IMR-90 (cell line): ENCODE measurements at regions not wholly inside any gene's neighbourhood (a gene's known extent, or its start where the extent isn't known, plus 50 kb on each side); places are given as distances from the start of the nearest gene placed in this dataset.

Experiments used
- ATAC-seq: fragments of 200-7000 bp; cut with Tn5 transposase; 2 replicates; pipeline ENCODE4 v1.9.1; 2020; ENCODE audit warnings: low read depth, mild to moderate bottlenecking, moderate library complexity
- BruUV-seq: library from RNA; stranded (reverse); fragments of 400-500 nt; replicated peaks from 2 replicates; lab custom pipeline; 2021; lab: Mats Ljungman, UMichigan
- CTCF ChIA-PET: fragments of 300-600 bp; formaldehyde crosslinking; extraction: SDS; loops from one replicate; lab custom pipeline; 2021; ENCODE audit warnings: antibody characterized with exemption; lab: Yijun Ruan, JAX
- POLR2A ChIA-PET: fragments of 300-600 bp; sonication (Branson Sonifier 250); formaldehyde crosslinking; loops from one replicate; lab custom pipeline; 2022; ENCODE audit warnings: antibody characterized with exemption; ENCODE audit not compliant: unreplicated experiment; lab: Charles Lee
- DNase-seq: peaks from one replicate; pipeline ENCODE4 v3.0.0; 2013
- H2AFZ ChIP-seq: replicated peaks from 2 replicates; pipeline ENCODE3; 2013; ENCODE audit warnings: low read length, mild to moderate bottlenecking; ENCODE audit not compliant: poor library complexity
- H2AK5ac ChIP-seq: 2 replicates; pipeline ENCODE4 v1.6.1; 2013; ENCODE audit warnings: low read depth, low read length, inconsistent platforms
- H2AK9ac ChIP-seq: replicated peaks from 2 replicates; pipeline ENCODE3; 2013; ENCODE audit warnings: mild to moderate bottlenecking, low read depth, low read length, moderate library complexity; ENCODE audit not compliant: poor library complexity
- H2BK120ac ChIP-seq: 2 replicates; pipeline ENCODE4 v1.6.1; 2013; ENCODE audit warnings: low read depth, low read length, inconsistent platforms
- H2BK15ac ChIP-seq: 3 replicates; pipeline ENCODE4 v1.6.1; 2013; ENCODE audit warnings: low read depth, low read length, inconsistent platforms
- H2BK20ac ChIP-seq: 2 replicates; pipeline ENCODE4 v1.6.1; 2013; ENCODE audit warnings: low read depth, mild to moderate bottlenecking, inconsistent platforms, low read length, moderate library complexity
- H2BK5ac ChIP-seq: 2 replicates; pipeline ENCODE4 v1.6.1; 2013; ENCODE audit warnings: mild to moderate bottlenecking, low read depth, low read length, inconsistent platforms; ENCODE audit not compliant: poor library complexity, severe bottlenecking
- H3K14ac ChIP-seq: replicated peaks from 2 replicates; pipeline ENCODE4 v1.6.1; 2013; ENCODE audit warnings: low read depth, low read length, inconsistent platforms
- H3K18ac ChIP-seq: 2 replicates; pipeline ENCODE4 v1.6.1; 2013; ENCODE audit warnings: low read depth, low read length, control low read depth
- H3K23ac ChIP-seq: 2 replicates; pipeline ENCODE4 v1.6.1; 2013; ENCODE audit warnings: low read depth, low read length, inconsistent platforms
- H3K27ac ChIP-seq: 2 replicates; pipeline ENCODE4 v1.5.1; 2013; ENCODE audit warnings: mild to moderate bottlenecking, control low read depth, low read length; ENCODE audit not compliant: insufficient read depth
- H3K27me3 ChIP-seq: 2 replicates; pipeline ENCODE4 v1.6.1; 2013; ENCODE audit warnings: low read length; ENCODE audit not compliant: control insufficient read depth, insufficient read depth
- H3K36me3 ChIP-seq: 2 replicates; pipeline ENCODE4 v1.6.1; 2013; ENCODE audit warnings: low read length, mixed read lengths; ENCODE audit not compliant: control insufficient read depth, insufficient read depth
- H3K4ac ChIP-seq: 2 replicates; pipeline ENCODE4 v1.6.1; 2013; ENCODE audit warnings: low read depth, low read length, inconsistent platforms
- H3K4me1 ChIP-seq: 2 replicates; pipeline ENCODE4 v1.6.1; 2013; ENCODE audit warnings: low read length, mixed read lengths; ENCODE audit not compliant: control insufficient read depth, insufficient read depth
- H3K4me2 ChIP-seq: 2 replicates; pipeline ENCODE4 v1.6.1; 2013; ENCODE audit warnings: low read depth, mild to moderate bottlenecking, control low read depth, low read length, moderate library complexity
- H3K4me3 ChIP-seq: 2 replicates; pipeline ENCODE4 v1.5.1; 2013; ENCODE audit warnings: low read depth, mild to moderate bottlenecking, control low read depth, low read length, moderate library complexity; ENCODE audit not compliant: insufficient read depth
- H3K56ac ChIP-seq: 2 replicates; pipeline ENCODE4 v1.6.1; 2013; ENCODE audit warnings: low read length, inconsistent platforms; ENCODE audit not compliant: insufficient read depth; ENCODE audit errors: extremely low read depth
- H3K79me1 ChIP-seq, 2 experiments: 2 replicates each; pipeline ENCODE4 v1.6.1; 2013; ENCODE audit warnings: low read length in 2 of 2, inconsistent platforms in 1 of 2, low read depth in 1 of 2
- H3K9ac ChIP-seq: 2 replicates; pipeline ENCODE4 v1.6.1; 2013; ENCODE audit warnings: low read depth, low read length, control low read depth
- H3K9me1 ChIP-seq: 2 replicates; pipeline ENCODE4 v1.6.1; 2013; ENCODE audit warnings: low read length, inconsistent platforms; ENCODE audit not compliant: insufficient read depth
- H3K9me3 ChIP-seq: 2 replicates; pipeline ENCODE4 v1.6.1; 2013; ENCODE audit warnings: low read length; ENCODE audit not compliant: control insufficient read depth, insufficient read depth
- H4K20me1 ChIP-seq: 2 replicates; pipeline ENCODE4 v1.6.1; 2013; ENCODE audit warnings: low read length, inconsistent platforms; ENCODE audit not compliant: insufficient read depth
- H4K5ac ChIP-seq: 2 replicates; pipeline ENCODE4 v1.6.1; 2013; ENCODE audit warnings: mild to moderate bottlenecking, low read depth, low read length, control low read depth
- H4K8ac ChIP-seq, 2 experiments: 2 replicates each; pipeline ENCODE4 v1.6.1; 2013; ENCODE audit warnings: low read depth in 2 of 2, low read length in 2 of 2, control low read depth in 1 of 2, inconsistent platforms in 1 of 2
- H4K91ac ChIP-seq: 2 replicates; pipeline ENCODE4 v1.6.1; 2013; ENCODE audit warnings: low read depth, low read length, inconsistent platforms; ENCODE audit not compliant: insufficient read depth
- BHLHE40 ChIP-seq: fragments of 150-350 bp; IDR thresholded peaks from 2 replicates; pipeline ENCODE4 v1.6.1; 2016; ENCODE audit warnings: mild to moderate bottlenecking, low read depth, low read length
- CEBPB ChIP-seq: IDR thresholded peaks from 2 replicates; pipeline ENCODE4 v1.6.1; 2012; ENCODE audit warnings: low read depth, low read length, improper control_type of control experiment
- CHD1 ChIP-seq: IDR thresholded peaks from 2 replicates; pipeline ENCODE4 v1.6.1; 2012; ENCODE audit warnings: low read depth, low read length, improper control_type of control experiment
- FOS ChIP-seq: fragments of 150-350 bp; IDR thresholded peaks from 2 replicates; pipeline ENCODE4 v1.6.1; 2016; ENCODE audit warnings: low read depth, low read length
- MAFK ChIP-seq: IDR thresholded peaks from 2 replicates; pipeline ENCODE4 v1.6.1; 2012; ENCODE audit warnings: low read depth, low read length, improper control_type of control experiment
- MAZ ChIP-seq: IDR thresholded peaks from 2 replicates; pipeline ENCODE4 v1.6.1; 2012; ENCODE audit warnings: low read depth, mild to moderate bottlenecking, low read length, improper control_type of control experiment, moderate library complexity, borderline replicate concordance
- MXI1 ChIP-seq: IDR thresholded peaks from 2 replicates; pipeline ENCODE4 v1.6.1; 2012; ENCODE audit warnings: low read depth, mild to moderate bottlenecking, low read length, moderate library complexity, borderline replicate concordance
- NFE2L2 ChIP-seq: fragments of 150-350 bp; IDR thresholded peaks from 2 replicates; pipeline ENCODE4 v1.6.1; 2016; ENCODE audit warnings: low read depth, mild to moderate bottlenecking, low read length
- POLR2A ChIP-seq: IDR thresholded peaks from 2 replicates; pipeline ENCODE4 v1.6.1; 2012; ENCODE audit warnings: mild to moderate bottlenecking, low read depth, low read length
- RAD21 ChIP-seq: IDR thresholded peaks from 2 replicates; pipeline ENCODE4 v1.6.1; 2012; ENCODE audit warnings: low read length, improper control_type of control experiment
- RCOR1 ChIP-seq: IDR thresholded peaks from 2 replicates; pipeline ENCODE4 v1.6.1; 2012; ENCODE audit warnings: mild to moderate bottlenecking, low read length, improper control_type of control experiment; ENCODE audit not compliant: insufficient replicate concordance
- RFX5 ChIP-seq: IDR thresholded peaks from 2 replicates; pipeline ENCODE4 v1.8.0; 2012; ENCODE audit warnings: low read depth, mild to moderate bottlenecking, low read length, moderate library complexity
- SMC3 ChIP-seq: fragments of 150-350 bp; IDR thresholded peaks from 2 replicates; pipeline ENCODE4 v1.6.1; 2016; ENCODE audit warnings: low read depth, mild to moderate bottlenecking, antibody characterized with exemption, low read length, moderate library complexity
- WGBS, 2 experiments: methylation state at CpG; one replicate each; pipeline versions ENCODE4 v1.1.5 to v1.1.7; 2013; ENCODE audit warnings: missing lambda C conversion rate in 2 of 2; ENCODE audit not compliant: insufficient read length in 1 of 2; ENCODE audit errors: extremely low coverage in 2 of 2; 5-methylcytosine and 5-hydroxymethylcytosine counted together
- dilution Hi-C: fragments of 300-500 bp; cut with HindIII; formaldehyde crosslinking; loops from one replicate; pipeline ENCODE4 v1.14.3; 2018; ENCODE audit warnings: low sequenced_read_pairs; ENCODE audit not compliant: unreplicated experiment
- in situ Hi-C: fragments of 300-500 bp; cut with MboI; formaldehyde crosslinking; loops from 3 replicates; pipeline ENCODE4 v1.14.3; 2019; ENCODE audit warnings: low sequenced_read_pairs, inconsistent platforms, mixed read lengths
- intact Hi-C: fragments of 100-400 bp; cut with micrococcal nuclease; formaldehyde crosslinking; loops from 2 replicates; pipeline ENCODE4 v1.10.0; 2022
- TF ChIP-seq, protein P1 (sequence below): conservative IDR thresholded peaks from 2 replicates; pipeline ENCODE4 v1.5.1; 2012; ENCODE audit warnings: mild to moderate bottlenecking, low read depth, low read length, improper control_type of control experiment
- TF ChIP-seq, protein P2 (sequence below): fragments of 150-350 bp; IDR thresholded peaks from 2 replicates; pipeline ENCODE4 v1.6.1; 2017; ENCODE audit warnings: mild to moderate bottlenecking, antibody characterized with exemption, low read length, low read depth
- TF ChIP-seq, protein P3 (sequence below): fragments of 150-350 bp; IDR thresholded peaks from 2 replicates; pipeline ENCODE4 v1.6.1; 2016; ENCODE audit warnings: low read depth, mild to moderate bottlenecking, low read length, moderate library complexity, borderline replicate concordance

DNA sequence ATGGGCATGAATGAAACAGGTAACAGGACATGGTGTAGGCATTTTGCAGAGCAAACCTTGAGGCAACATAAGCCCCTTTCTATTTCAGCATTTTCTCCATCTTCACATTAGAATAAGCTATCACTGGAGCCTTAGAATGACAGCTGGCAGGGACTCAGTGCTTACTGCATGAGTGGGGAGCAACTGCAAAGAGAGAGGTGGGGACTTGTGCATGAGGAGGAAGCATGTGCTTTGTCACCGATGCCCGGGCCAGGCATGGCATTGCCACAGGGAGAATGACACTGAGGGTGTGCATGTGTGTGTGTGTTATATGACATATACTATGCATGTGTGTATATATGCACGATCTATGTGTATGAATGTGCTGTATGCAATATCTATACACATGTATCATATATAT is 258.2 kb upstream of the RAB6C start:
- ChIA-PET CTCF (no interaction called here), POLR2A (no interaction called here)
- H3K23ac ChIP-seq = no peak overlapping the region
- H2AFZ ChIP-seq = no peak overlapping the region
- no CpG with 5 or more reads among the region's 3 CpGs for WGBS, 2 experiments
- dilution Hi-C loops (no loop called here), in situ Hi-C loops (no loop called here), intact Hi-C loops (no loop called here)
- H4K8ac ChIP-seq = no peak overlapping the region
- H3K18ac ChIP-seq = no peak overlapping the region
- no peaks in the 10 kb centered on the region for H3K79me1 ChIP-seq
- H3K9me1 ChIP-seq = no peaks in the 10 kb centered on the region
- H2BK120ac ChIP-seq = no peak overlapping the region
- no peak overlapping the region for H4K91ac ChIP-seq
- H3K27ac ChIP-seq = no peak overlapping the region
- no peaks in the 10 kb centered on the region for H3K4me1 ChIP-seq
- no peak overlapping the region for H2AK5ac ChIP-seq
- H3K9ac ChIP-seq = no peak overlapping the region
- H2AK9ac ChIP-seq = no peak overlapping the region
- no peak overlapping the region for H3K56ac ChIP-seq
- no peak for ATAC-seq
- no peak overlapping the region for H3K14ac ChIP-seq
- H3K4me2 ChIP-seq = no peak overlapping the region
- no peak overlapping the region for H3K4ac ChIP-seq
- no peak overlapping the region for H2BK20ac ChIP-seq
- DNase-seq = no peak
- H2BK5ac ChIP-seq = no peak overlapping the region
- no peaks in the 10 kb centered on the region for H3K27me3 ChIP-seq
- no TSS peak for BruUV-seq
- peaks cover 5% of the 10 kb centered on the region; the same call in 1 of the 2 replicates for H3K9me3 ChIP-seq
- H3K4me3 ChIP-seq = no peak overlapping the region
- no peaks in the 10 kb centered on the region for H3K36me3 ChIP-seq
- no peak for TF ChIP-seq FOS
- no peak for TF ChIP-seq BHLHE40
- no peak for TF ChIP-seq CHD1
- no peak for TF ChIP-seq SMC3
- TF ChIP-seq RAD21 = no peak
- TF ChIP-seq MXI1 = no peak
- TF ChIP-seq NFE2L2 = no peak
- TF ChIP-seq MAZ = no peak
- TF ChIP-seq, protein P1, sequence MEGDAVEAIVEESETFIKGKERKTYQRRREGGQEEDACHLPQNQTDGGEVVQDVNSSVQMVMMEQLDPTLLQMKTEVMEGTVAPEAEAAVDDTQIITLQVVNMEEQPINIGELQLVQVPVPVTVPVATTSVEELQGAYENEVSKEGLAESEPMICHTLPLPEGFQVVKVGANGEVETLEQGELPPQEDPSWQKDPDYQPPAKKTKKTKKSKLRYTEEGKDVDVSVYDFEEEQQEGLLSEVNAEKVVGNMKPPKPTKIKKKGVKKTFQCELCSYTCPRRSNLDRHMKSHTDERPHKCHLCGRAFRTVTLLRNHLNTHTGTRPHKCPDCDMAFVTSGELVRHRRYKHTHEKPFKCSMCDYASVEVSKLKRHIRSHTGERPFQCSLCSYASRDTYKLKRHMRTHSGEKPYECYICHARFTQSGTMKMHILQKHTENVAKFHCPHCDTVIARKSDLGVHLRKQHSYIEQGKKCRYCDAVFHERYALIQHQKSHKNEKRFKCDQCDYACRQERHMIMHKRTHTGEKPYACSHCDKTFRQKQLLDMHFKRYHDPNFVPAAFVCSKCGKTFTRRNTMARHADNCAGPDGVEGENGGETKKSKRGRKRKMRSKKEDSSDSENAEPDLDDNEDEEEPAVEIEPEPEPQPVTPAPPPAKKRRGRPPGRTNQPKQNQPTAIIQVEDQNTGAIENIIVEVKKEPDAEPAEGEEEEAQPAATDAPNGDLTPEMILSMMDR = no peak
- TF ChIP-seq RFX5 = no peak
- TF ChIP-seq, protein P2, sequence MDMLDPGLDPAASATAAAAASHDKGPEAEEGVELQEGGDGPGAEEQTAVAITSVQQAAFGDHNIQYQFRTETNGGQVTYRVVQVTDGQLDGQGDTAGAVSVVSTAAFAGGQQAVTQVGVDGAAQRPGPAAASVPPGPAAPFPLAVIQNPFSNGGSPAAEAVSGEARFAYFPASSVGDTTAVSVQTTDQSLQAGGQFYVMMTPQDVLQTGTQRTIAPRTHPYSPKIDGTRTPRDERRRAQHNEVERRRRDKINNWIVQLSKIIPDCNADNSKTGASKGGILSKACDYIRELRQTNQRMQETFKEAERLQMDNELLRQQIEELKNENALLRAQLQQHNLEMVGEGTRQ = no peak
- TF ChIP-seq, protein P3, sequence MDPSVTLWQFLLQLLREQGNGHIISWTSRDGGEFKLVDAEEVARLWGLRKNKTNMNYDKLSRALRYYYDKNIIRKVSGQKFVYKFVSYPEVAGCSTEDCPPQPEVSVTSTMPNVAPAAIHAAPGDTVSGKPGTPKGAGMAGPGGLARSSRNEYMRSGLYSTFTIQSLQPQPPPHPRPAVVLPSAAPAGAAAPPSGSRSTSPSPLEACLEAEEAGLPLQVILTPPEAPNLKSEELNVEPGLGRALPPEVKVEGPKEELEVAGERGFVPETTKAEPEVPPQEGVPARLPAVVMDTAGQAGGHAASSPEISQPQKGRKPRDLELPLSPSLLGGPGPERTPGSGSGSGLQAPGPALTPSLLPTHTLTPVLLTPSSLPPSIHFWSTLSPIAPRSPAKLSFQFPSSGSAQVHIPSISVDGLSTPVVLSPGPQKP = no peak
- no peak for TF ChIP-seq RCOR1
- no peak for TF ChIP-seq POLR2A
- no peak for TF ChIP-seq CEBPB
- no peak for TF ChIP-seq MAFK
- no peak overlapping the region for H2BK15ac ChIP-seq
- H4K5ac ChIP-seq = no peak overlapping the region
- no peaks in the 10 kb centered on the region for H4K20me1 ChIP-seq
